ENCODE measurements at regions not wholly inside any gene's neighbourhood (a gene's known extent, or its start where the extent isn't known, plus 50 kb on each side); places are given as distances from the start of the nearest gene placed in this dataset.

GRCh38 chr3:55343486-55344357 is 143.4 kb downstream of the WNT5A start:
- DNase-seq: peak; percentile 68
- Histone ChIP-seq H2AK5ac (ENCODE audit: low read length, severe bottlenecking) (peak overlapping the region; percentile 91), H2BK12ac (ENCODE audit: low read length in 2 of 2) (peak overlapping the region in 1 of 2 experiments; percentile 22), H2AFZ (ENCODE audit: low read depth, low read length) (no peak overlapping the region), H2BK120ac (ENCODE audit: low read depth, low read length) (peak overlapping the region; percentile 54), H3K27me3 (ENCODE audit: control insufficient read depth in 1 of 2, insufficient read depth in 1 of 2, low read length in 2 of 2) (peaks cover 0 to 3% of the 10 kb centered on the region in 2 experiments), H3K4me3 (ENCODE audit: insufficient read depth in 1 of 2, low read depth in 1 of 2, low read length in 2 of 2) (no peak overlapping the region), H2BK5ac (ENCODE audit: low read depth, low read length, poor library complexity, severe bottlenecking) (peak overlapping the region; percentile 59), H3K4me2 (ENCODE audit: low read length, poor library complexity, severe bottlenecking) (no peak overlapping the region), H4K8ac (ENCODE audit: low read length) (no peak overlapping the region), H4K91ac (ENCODE audit: low read length) (no peak overlapping the region), H3K79me1 (replicated peaks; ENCODE audit: low read length, poor library complexity, severe bottlenecking) (no peaks in the 10 kb centered on the region), H3K4ac (ENCODE audit: low read depth in 1 of 2, low read length in 2 of 2) (peak overlapping the region; percentile 7 to 19), H2BK15ac (ENCODE audit: low read depth, poor library complexity, severe bottlenecking) (no peak overlapping the region), H3K4me1 (ENCODE audit: control insufficient read depth, insufficient read depth, low read depth, low read length) (peaks cover 10% of the 10 kb centered on the region), H3K14ac (ENCODE audit: low read length in 2 of 2) (no peak overlapping the region), H3K18ac (ENCODE audit: low read depth in 1 of 2, low read length in 2 of 2) (peak overlapping the region; percentile 58 to 71), H3K23ac (ENCODE audit: low read length in 2 of 2) (no peak overlapping the region), H3K9ac (ENCODE audit: low read length) (no peak overlapping the region), H3K9me3 (ENCODE audit: control insufficient read depth, low read length) (no peaks in the 10 kb centered on the region), H3K36me3 (ENCODE audit: control insufficient read depth in 1 of 2, insufficient read depth in 2 of 2, low read depth in 1 of 2, low read length in 2 of 2) (no peaks in the 10 kb centered on the region), H3K27ac (ENCODE audit: low read length, poor library complexity, severe bottlenecking) (no peak overlapping the region)

GRCh38 chr3:55341502-55342031 is 145.5 kb downstream of the WNT5A start:
- no peak overlapping the region for H3K4ac ChIP-seq (ENCODE audit: low read depth in 1 of 2, low read length in 2 of 2)
- H4K91ac ChIP-seq (ENCODE audit: low read length): peak overlapping the region; percentile 61
- no peaks in the 10 kb centered on the region for H3K9me3 ChIP-seq (ENCODE audit: control insufficient read depth, low read length)
- no peak overlapping the region for H3K4me3 ChIP-seq (ENCODE audit: insufficient read depth in 1 of 2, low read depth in 1 of 2, low read length in 2 of 2)
- H2BK120ac ChIP-seq (ENCODE audit: low read depth, low read length): no peak overlapping the region
- H2BK5ac ChIP-seq (ENCODE audit: low read depth, low read length, poor library complexity, severe bottlenecking): no peak overlapping the region
- H2BK15ac ChIP-seq (ENCODE audit: low read depth, poor library complexity, severe bottlenecking): no peak overlapping the region
- no peak overlapping the region for H3K18ac ChIP-seq (ENCODE audit: low read depth in 1 of 2, low read length in 2 of 2)
- peaks cover 0 to 2% of the 10 kb centered on the region in 2 experiments for H3K27me3 ChIP-seq (ENCODE audit: control insufficient read depth in 1 of 2, insufficient read depth in 1 of 2, low read length in 2 of 2)
- no peak overlapping the region for H2AFZ ChIP-seq (ENCODE audit: low read depth, low read length)
- DNase-seq: peak; percentile 57
- H3K9ac ChIP-seq (ENCODE audit: low read length): no peak overlapping the region
- peak overlapping the region; percentile 57 for H4K8ac ChIP-seq (ENCODE audit: low read length)
- H3K4me2 ChIP-seq (ENCODE audit: low read length, poor library complexity, severe bottlenecking): no peak overlapping the region
- H3K27ac ChIP-seq (ENCODE audit: low read length, poor library complexity, severe bottlenecking): no peak overlapping the region
- no peaks in the 10 kb centered on the region for H3K36me3 ChIP-seq (ENCODE audit: control insufficient read depth in 1 of 2, insufficient read depth in 2 of 2, low read depth in 1 of 2, low read length in 2 of 2)
- H2BK12ac ChIP-seq (ENCODE audit: low read length in 2 of 2): peak overlapping the region; percentile 61 to 64
- peak overlapping the region; percentile 85 for H2AK5ac ChIP-seq (ENCODE audit: low read length, severe bottlenecking)
- WGBS: 71% methylated on average over 2 of the region's 3 CpGs
- no peak overlapping the region for H3K14ac ChIP-seq (ENCODE audit: low read length in 2 of 2)
- H3K79me1 ChIP-seq (replicated peaks; ENCODE audit: low read length, poor library complexity, severe bottlenecking): no peaks in the 10 kb centered on the region
- peaks cover 10% of the 10 kb centered on the region for H3K4me1 ChIP-seq (ENCODE audit: control insufficient read depth, insufficient read depth, low read depth, low read length)
- H3K23ac ChIP-seq (ENCODE audit: low read length in 2 of 2): no peak overlapping the region

DNA sequence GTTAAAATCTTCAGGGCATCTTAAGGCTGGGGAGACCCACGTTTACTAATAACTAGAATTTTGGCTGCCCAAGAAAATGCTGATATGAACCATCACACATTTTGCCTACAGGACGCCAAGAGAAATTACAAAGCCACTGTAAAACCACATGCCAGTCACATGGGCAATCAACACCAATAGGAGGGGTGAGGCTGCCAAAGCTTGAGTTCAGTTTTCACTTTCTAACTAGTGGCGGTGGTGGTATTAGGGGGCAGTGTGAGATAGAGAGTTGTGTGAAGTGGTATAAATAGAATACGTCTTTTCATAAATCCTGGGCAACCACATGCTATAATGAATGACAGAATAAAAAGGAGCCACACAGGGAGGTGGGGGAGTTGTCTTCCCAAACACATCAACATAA is 147.3 kb downstream of the WNT5A start:
- Histone ChIP-seq H3K27ac (ENCODE audit: low read length, poor library complexity, severe bottlenecking) (no peak overlapping the region), H3K27me3 (ENCODE audit: control insufficient read depth in 1 of 2, insufficient read depth in 1 of 2, low read length in 2 of 2) (peaks cover 0 to 2% of the 10 kb centered on the region in 2 experiments), H3K36me3 (ENCODE audit: control insufficient read depth in 1 of 2, insufficient read depth in 2 of 2, low read depth in 1 of 2, low read length in 2 of 2) (no peaks in the 10 kb centered on the region), H3K4me2 (ENCODE audit: low read length, poor library complexity, severe bottlenecking) (no peak overlapping the region), H3K14ac (ENCODE audit: low read length in 2 of 2) (no peak overlapping the region), H2BK5ac (ENCODE audit: low read depth, low read length, poor library complexity, severe bottlenecking) (no peak overlapping the region), H2AFZ (ENCODE audit: low read depth, low read length) (no peak overlapping the region), H3K9me3 (ENCODE audit: control insufficient read depth, low read length) (no peaks in the 10 kb centered on the region), H3K79me1 (replicated peaks; ENCODE audit: low read length, poor library complexity, severe bottlenecking) (no peaks in the 10 kb centered on the region), H2BK15ac (ENCODE audit: low read depth, poor library complexity, severe bottlenecking) (no peak overlapping the region), H3K4me3 (ENCODE audit: insufficient read depth in 1 of 2, low read depth in 1 of 2, low read length in 2 of 2) (no peak overlapping the region), H3K4ac (ENCODE audit: low read depth in 1 of 2, low read length in 2 of 2) (no peak overlapping the region), H4K91ac (ENCODE audit: low read length) (no peak overlapping the region), H3K9ac (ENCODE audit: low read length) (no peak overlapping the region), H3K23ac (ENCODE audit: low read length in 2 of 2) (no peak overlapping the region), H3K18ac (ENCODE audit: low read depth in 1 of 2, low read length in 2 of 2) (no peak overlapping the region), H2BK120ac (ENCODE audit: low read depth, low read length) (no peak overlapping the region), H2BK12ac (ENCODE audit: low read length in 2 of 2) (peak overlapping the region in 1 of 2 experiments; percentile 5), H2AK5ac (ENCODE audit: low read length, severe bottlenecking) (no peak overlapping the region), H3K4me1 (ENCODE audit: control insufficient read depth, insufficient read depth, low read depth, low read length) (peaks cover 5% of the 10 kb centered on the region), H4K8ac (ENCODE audit: low read length) (no peak overlapping the region)
- no peak for DNase-seq
- 96% methylated on average over 2 of the region's 4 CpGs for WGBS

GRCh38 chr3:55339390-55339789 is 147.7 kb downstream of the WNT5A start:
- no CpG with 5 or more reads among the region's 3 CpGs for WGBS
- no peak overlapping the region for H3K4ac ChIP-seq (ENCODE audit: low read depth in 1 of 2, low read length in 2 of 2)
- H3K18ac ChIP-seq (ENCODE audit: low read depth in 1 of 2, low read length in 2 of 2): no peak overlapping the region
- H2BK120ac ChIP-seq (ENCODE audit: low read depth, low read length): no peak overlapping the region
- H3K36me3 ChIP-seq (ENCODE audit: control insufficient read depth in 1 of 2, insufficient read depth in 2 of 2, low read depth in 1 of 2, low read length in 2 of 2): no peaks in the 10 kb centered on the region
- no peak overlapping the region for H3K9ac ChIP-seq (ENCODE audit: low read length)
- H3K14ac ChIP-seq (ENCODE audit: low read length in 2 of 2): no peak overlapping the region
- no peaks in the 10 kb centered on the region for H3K9me3 ChIP-seq (ENCODE audit: control insufficient read depth, low read length)
- H2BK15ac ChIP-seq (ENCODE audit: low read depth, poor library complexity, severe bottlenecking): no peak overlapping the region
- no peak overlapping the region for H2AFZ ChIP-seq (ENCODE audit: low read depth, low read length)
- H2BK12ac ChIP-seq (ENCODE audit: low read length in 2 of 2): no peak overlapping the region
- H3K27me3 ChIP-seq (ENCODE audit: control insufficient read depth in 1 of 2, insufficient read depth in 1 of 2, low read length in 2 of 2): peaks cover 0 to 2% of the 10 kb centered on the region in 2 experiments
- DNase-seq: no peak
- H4K91ac ChIP-seq (ENCODE audit: low read length): no peak overlapping the region
- no peak overlapping the region for H3K4me3 ChIP-seq (ENCODE audit: insufficient read depth in 1 of 2, low read depth in 1 of 2, low read length in 2 of 2)
- no peak overlapping the region for H3K4me2 ChIP-seq (ENCODE audit: low read length, poor library complexity, severe bottlenecking)
- no peak overlapping the region for H4K8ac ChIP-seq (ENCODE audit: low read length)
- H3K27ac ChIP-seq (ENCODE audit: low read length, poor library complexity, severe bottlenecking): no peak overlapping the region
- no peak overlapping the region for H3K23ac ChIP-seq (ENCODE audit: low read length in 2 of 2)
- H3K79me1 ChIP-seq (replicated peaks; ENCODE audit: low read length, poor library complexity, severe bottlenecking): no peaks in the 10 kb centered on the region
- H2BK5ac ChIP-seq (ENCODE audit: low read depth, low read length, poor library complexity, severe bottlenecking): no peak overlapping the region
- H3K4me1 ChIP-seq (ENCODE audit: control insufficient read depth, insufficient read depth, low read depth, low read length): peaks cover 3% of the 10 kb centered on the region
- no peak overlapping the region for H2AK5ac ChIP-seq (ENCODE audit: low read length, severe bottlenecking)

Data from mesenchymal stem cell (in vitro differentiated cells and primary cell).